Choroid plexus epithelial cell (primary cell): ENCODE measurements at regions not wholly inside any gene's neighbourhood (a gene's known extent, or its start where the extent isn't known, plus 50 kb on each side); places are given as distances from the start of the nearest gene placed in this dataset.

Experiments
- DNase-seq: peaks from one replicate; pipeline ENCODE4 v3.0.0-alpha.2; 2010; ENCODE audit warnings: low read depth
- H3K4me3 ChIP-seq: 2 replicates; pipeline ENCODE4 v1.5.1; 2011; ENCODE audit warnings: low read depth, mild to moderate bottlenecking, control low read depth, low read length, moderate library complexity
- CTCF ChIP-seq: conservative IDR thresholded peaks from 2 replicates; pipeline ENCODE4 v1.5.1; 2011; ENCODE audit warnings: low read depth, mild to moderate bottlenecking, control low read depth, inconsistent platforms, low read length, moderate library complexity

DNA sequence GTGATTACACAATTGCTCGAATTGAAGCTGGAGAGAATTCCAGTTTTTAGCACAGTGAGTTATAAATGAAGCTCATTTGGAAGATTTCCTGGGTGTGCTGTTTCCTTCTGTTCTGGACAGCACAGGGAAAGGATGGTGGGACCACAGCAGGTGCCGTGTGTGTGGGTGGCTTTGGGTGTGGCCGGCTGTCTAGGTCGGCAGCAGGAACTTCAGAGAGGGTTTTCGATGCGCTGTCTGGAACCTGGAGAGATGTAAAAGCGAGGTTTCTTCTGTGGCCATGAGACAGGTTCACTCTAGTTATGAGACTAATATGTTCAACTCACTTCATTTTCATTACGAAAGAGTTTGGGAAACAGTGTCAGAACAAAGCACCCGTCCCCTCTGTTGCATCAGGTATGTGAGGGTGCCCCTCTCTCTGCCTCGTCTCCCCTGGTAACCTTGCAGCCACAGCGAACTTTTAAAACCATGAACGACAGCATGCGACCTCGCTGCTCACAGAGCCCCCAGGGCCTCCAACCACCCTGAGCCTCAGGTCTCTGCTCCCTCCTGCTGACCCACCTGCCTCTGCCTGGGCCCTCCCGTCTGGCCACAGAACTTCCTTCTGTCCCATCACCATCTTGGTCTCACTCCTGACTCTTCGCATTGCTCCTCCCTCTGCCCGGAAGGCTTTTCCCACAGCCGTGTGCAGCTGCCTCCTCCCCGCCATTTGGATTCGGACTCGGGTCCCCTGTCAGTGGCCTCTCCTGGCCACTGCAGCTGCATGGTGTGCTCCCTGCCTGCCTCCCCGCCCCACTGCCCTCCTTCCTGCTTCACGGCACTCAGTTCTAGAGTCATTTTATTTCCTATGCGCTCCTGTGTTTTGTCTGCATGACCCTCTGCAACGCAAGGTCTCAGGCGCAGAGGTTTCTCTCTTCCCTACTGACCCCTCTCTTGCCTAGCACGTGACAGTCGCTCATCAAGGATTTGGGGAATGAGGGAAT lies 151.2 kb downstream of the NDUFA10 start:
- TF ChIP-seq CTCF, result no peak

DNA sequence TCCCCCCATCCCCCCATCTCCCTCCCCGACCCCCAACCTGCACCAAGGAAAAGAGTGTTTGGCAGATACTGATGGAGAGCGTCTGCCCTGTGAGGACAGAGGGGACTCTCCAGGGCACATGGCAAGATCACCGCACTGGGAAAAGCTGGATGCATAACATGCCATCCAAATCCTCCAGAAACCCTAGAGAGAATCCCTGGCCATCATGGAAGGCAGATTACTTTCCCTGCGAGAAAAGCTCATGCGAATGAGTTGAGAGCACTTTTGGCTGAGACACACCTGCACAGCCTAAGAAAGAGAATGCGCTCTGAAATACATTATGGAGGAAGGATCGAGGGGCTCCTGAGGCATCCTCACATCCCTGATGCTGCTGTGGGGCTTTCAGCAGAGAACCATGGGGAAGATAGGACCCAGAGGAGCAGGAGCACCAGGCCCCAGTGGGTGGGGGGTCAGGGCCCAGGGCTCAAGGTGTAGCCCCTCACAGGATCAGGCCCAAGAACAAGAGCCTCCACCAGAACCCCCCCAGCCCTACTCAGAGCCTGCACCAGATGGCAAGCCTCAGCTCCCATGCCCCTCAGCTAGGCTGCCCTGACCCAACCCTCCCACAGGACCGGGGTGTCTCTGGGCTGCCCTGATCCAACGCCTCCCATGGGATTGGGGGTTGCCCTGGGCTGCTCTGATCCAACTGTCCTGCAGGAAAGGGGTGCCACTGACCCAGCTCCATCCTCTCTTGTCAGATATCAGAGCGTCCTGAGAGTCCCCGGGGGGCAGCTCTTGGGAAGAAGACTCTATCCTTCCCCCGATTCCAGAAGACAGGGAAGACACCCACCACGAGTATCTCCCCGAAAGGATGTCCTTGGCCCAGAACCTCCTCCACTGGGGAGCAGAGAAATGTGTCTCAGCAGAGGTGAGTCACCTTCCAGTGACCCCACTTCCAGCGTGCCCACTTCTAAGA lies 153.4 kb downstream of the NDUFA10 start:
- TF ChIP-seq CTCF, result no peak
- no peak overlapping the region for H3K4me3 ChIP-seq
- no peak for DNase-seq

More for the DNA sequence above, 151.2 kb downstream of the NDUFA10 start:
- no peak overlapping the region for H3K4me3 ChIP-seq
- no peak for DNase-seq

- H3K4me3 ChIP-seq, result no peak overlapping the region
- DNase-seq, result no peak
- no peak for TF ChIP-seq CTCF
Observed at GRCh38 chr2:239870863-239871262, 154.3 kb downstream of the NDUFA10 start.

GRCh38 chr2:239870276-239870675 lies 154.9 kb downstream of the NDUFA10 start:
- no peak for TF ChIP-seq CTCF
- no peak for DNase-seq
- no peak overlapping the region for H3K4me3 ChIP-seq

DNA sequence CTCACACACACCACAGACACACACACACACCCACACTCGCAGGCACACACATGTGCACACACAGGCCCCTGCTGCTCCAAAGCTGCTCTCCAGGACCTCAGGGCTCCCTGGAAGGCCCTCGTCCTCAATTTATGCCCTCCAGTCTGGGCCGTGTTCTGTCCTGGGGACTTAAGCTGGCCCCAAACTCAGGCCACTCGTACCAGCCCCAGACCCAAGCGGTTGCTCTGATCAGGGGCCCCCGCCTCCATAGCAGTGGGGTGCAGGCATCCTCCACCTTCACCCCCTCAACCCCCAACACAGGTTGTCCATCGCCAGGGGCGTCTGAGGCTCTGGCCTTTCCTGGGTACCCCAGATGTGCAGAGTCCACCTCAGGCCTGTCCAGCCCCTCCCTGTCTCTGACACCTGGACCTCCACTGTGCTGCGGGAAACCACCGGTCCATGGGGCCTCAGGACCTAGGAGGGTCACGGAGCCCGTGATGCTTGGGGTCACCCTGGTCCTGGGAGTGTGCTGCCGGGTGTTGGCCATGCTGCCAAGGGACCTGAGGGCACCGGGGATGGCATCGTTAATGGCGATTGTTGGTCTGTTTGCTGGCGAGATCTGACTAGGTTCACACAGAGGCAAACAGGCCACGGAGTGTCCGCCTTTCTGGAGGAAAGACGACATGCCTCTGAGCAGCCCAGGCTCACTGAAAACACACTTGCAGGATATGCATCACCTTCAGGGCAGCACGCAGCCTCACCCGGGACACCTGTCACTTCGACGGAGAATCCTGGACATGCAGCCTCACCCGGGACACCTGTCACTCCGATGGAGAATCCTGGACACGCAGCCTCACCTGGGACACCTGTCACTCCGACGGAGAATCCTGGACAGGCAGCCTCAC lies 155.6 kb downstream of the NDUFA10 start:
- DNase-seq, result no peak
- no peak overlapping the region for H3K4me3 ChIP-seq

More for the DNA sequence above, 155.6 kb downstream of the NDUFA10 start:
- no peak for TF ChIP-seq CTCF
